Cardiac fibroblast (primary cell): ENCODE measurements at regions not wholly inside any gene's neighbourhood (a gene's known extent, or its start where the extent isn't known, plus 50 kb on each side); places are given as distances from the start of the nearest gene placed in this dataset.

ENCODE experiments used
- DNase-seq, 2 donors: peaks; one replicate each; pipeline versions ENCODE4 v3.0.0 to v3.0.0-alpha.2; 2010; ENCODE audit warnings: low read depth in 2 of 2
- H3K4me3 ChIP-seq, 2 donors: replicated peaks in 1 of 2; 1 replicate in 1 of 2; 2 replicates in 1 of 2; pipeline ENCODE4 v1.5.1; 2011; ENCODE audit warnings: low read depth in 2 of 2, low read length in 2 of 2, mild to moderate bottlenecking in 2 of 2, moderate library complexity in 1 of 2
- CTCF ChIP-seq: IDR thresholded peaks from one replicate; pipeline ENCODE4 v1.5.1; 2011; ENCODE audit warnings: low read depth, mild to moderate bottlenecking, low read length, inconsistent platforms

DNA sequence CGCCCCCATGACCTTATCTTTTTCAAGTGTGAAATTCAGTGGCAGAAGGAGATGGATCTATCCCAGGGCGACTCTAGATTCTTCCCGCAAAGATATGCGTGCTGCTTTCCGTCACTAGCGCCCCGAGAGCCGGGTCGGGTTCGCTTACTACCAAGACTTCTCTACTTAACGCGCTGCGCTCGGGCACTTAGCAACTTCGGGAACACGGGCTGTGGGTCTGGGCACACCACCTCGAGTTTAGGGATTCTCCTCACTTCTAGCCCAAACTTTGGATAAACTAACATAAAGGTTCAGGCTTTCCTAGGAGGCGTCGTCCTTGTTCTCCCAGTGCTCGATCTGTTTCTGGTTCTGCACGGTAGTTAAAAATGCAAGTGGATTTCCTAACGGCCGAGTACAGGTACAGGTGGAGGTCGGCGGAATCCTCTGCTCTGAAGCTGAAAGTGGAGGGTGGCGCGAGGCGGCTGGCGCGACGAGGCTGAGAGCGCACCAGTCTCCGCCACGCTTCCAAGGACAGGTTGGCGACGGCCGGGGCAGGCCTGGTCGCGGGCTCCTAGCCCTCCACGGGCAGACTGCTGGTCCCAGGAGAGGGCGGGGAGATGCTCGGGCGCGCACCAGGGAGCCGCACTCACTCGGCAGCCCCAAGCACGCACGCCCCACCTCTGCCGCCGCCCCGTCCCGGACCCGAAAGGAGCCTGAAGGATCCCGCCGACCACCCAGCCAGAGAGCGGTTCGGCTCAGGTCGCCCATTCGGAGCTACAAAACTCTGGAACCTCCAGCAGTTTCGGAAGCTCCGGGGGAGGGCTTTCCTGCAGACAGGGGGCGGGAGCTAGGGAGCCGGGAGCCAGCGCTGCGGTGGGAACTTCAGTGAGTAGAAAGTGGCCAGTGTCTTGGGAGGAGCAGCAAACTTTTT lies 100.8 kb upstream of the TENM3 start:
- no peak for TF ChIP-seq CTCF
- peak; percentile 3 to 50 for DNase-seq
- H3K4me3 ChIP-seq: peak overlapping the region; percentile 56 to 57

GRCh38 chr4:182143086-182143821 lies 99.9 kb upstream of the TENM3 start:
- TF ChIP-seq CTCF: no peak
- DNase-seq: peak; percentile 9 to 23
- peak overlapping the region; percentile 56 to 57 for H3K4me3 ChIP-seq

DNA sequence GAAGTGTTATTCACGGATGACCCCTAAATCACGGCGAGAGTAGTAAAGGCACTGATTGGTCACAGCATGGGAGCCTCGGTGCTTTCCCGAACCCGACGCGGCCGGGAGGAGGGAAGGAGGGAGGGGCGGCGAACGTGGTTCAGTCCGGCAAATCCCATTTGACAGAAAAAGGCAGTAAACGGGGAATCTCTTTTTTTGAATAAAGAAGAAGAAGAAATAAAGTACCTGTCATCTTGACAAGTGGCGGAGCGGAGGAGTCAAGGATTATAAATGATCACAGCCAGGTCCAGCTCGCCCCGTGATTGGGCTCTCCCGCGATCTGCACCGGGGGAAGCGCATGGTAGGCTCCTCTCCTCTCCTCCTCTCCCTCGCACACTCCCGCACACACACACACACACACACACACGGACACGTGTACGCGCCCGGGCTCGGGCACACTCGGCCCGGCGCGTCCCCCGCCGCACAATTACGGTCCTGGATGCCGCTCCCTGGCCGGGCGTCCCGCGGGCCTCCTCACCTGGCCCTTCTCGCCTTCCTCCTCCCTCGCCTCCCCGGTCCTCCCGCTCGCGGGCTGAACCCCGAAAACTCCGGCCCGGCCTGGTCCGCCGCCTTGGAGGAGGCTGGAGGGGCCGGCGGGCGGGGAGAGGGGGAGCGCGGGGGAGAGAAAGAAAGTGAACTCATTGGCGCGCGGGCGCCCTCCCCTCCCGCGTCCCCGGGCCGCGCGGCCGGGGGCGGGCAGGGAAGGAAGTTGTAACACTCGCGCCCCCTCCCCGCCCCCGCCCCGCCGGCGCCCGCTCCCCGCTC lies 99.2 kb upstream of the TENM3 start:
- DNase-seq: peak; percentile 33 to 68
- TF ChIP-seq CTCF: no peak
- H3K4me3 ChIP-seq: peak overlapping the region; percentile 56 to 57

- DNase-seq: no peak
- TF ChIP-seq CTCF: no peak
- peak overlapping the region; percentile 55 to 57 for H3K4me3 ChIP-seq
Observed at GRCh38 chr4:182144626-182145333, 98.4 kb upstream of the TENM3 start.

GRCh38 chr4:182145334-182145905 lies 97.8 kb upstream of the TENM3 start:
- peak overlapping the region; percentile 46 to 55 for H3K4me3 ChIP-seq
- no peak for TF ChIP-seq CTCF
- no peak for DNase-seq

DNA sequence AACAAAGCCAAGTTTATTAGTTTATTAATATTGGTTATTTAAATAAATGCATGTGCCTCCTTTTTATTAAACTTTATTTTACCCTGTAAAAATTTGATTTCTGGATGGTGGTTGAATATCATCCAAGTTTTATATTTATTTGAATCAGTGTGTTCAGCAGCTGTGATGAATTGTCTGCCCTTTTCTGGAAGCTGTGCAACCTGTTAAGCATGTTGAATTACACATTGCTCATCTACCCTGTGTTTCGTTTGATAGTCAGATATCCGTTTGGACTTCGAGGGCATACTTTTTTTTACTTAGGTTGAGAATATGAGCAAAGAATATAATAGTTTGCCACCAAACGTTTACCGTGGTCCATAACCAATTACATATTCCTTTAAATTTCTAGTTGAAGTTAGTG lies 95.8 kb upstream of the TENM3 start:
- H3K4me3 ChIP-seq: no peak overlapping the region
- DNase-seq: no peak
- no peak for TF ChIP-seq CTCF
